Fibroblast of lung (primary cell): ENCODE measurements at regions not wholly inside any gene's neighbourhood (a gene's known extent, or its start where the extent isn't known, plus 50 kb on each side); places are given as distances from the start of the nearest gene placed in this dataset.

Experiments used
- DNase-seq, 2 donors: peaks; one replicate each; pipeline versions ENCODE4 v3.0.0 to v3.0.0-alpha.2; 2010; ENCODE audit warnings: low read depth in 2 of 2
- H2AFZ ChIP-seq: 2 replicates; pipeline ENCODE4 v1.5.1; 2012; ENCODE audit warnings: low read length, control low read depth, inconsistent platforms
- H3K27ac ChIP-seq: 2 replicates; pipeline ENCODE4 v1.5.1; 2011; ENCODE audit warnings: low read length, control low read depth; ENCODE audit not compliant: insufficient read depth
- H3K27me3 ChIP-seq: 2 replicates; pipeline ENCODE4 v1.5.1; 2011; ENCODE audit warnings: mild to moderate bottlenecking, low read length; ENCODE audit not compliant: control insufficient read depth, insufficient read depth
- H3K36me3 ChIP-seq: 2 replicates; pipeline ENCODE4 v1.5.1; 2011; ENCODE audit warnings: low read length; ENCODE audit not compliant: control insufficient read depth, insufficient read depth
- H3K4me1 ChIP-seq: 2 replicates; pipeline ENCODE4 v1.5.1; 2011; ENCODE audit warnings: low read length; ENCODE audit not compliant: control insufficient read depth, insufficient read depth; ENCODE audit errors: extremely low read depth
- H3K4me2 ChIP-seq: 2 replicates; pipeline ENCODE4 v1.5.1; 2011; ENCODE audit warnings: low read length, control low read depth; ENCODE audit not compliant: insufficient read depth; ENCODE audit errors: extremely low read depth
- H3K4me3 ChIP-seq, 4 experiments: fragments of 200-600 bp in 1 of 4; sonication (generic) in 1 of 4; replicated peaks in 1 of 4; 2 replicates each; pipeline ENCODE4 v1.5.1; 2011 to 2016; ENCODE audit warnings: low read length in 4 of 4, low read depth in 3 of 4, mild to moderate bottlenecking in 3 of 4, control low read depth in 2 of 4, inconsistent platforms in 1 of 4, mixed read lengths in 1 of 4; ENCODE audit not compliant: insufficient read depth in 1 of 4; ENCODE audit errors: control extremely low read depth in 1 of 4
- H3K79me2 ChIP-seq: 2 replicates; pipeline ENCODE4 v1.5.1; 2012; ENCODE audit warnings: mild to moderate bottlenecking, low read length, inconsistent platforms; ENCODE audit not compliant: control insufficient read depth, insufficient read depth
- H3K9ac ChIP-seq: 2 replicates; pipeline ENCODE4 v1.5.1; 2011; ENCODE audit warnings: mild to moderate bottlenecking, low read length, control low read depth; ENCODE audit not compliant: insufficient read depth
- H3K9me3 ChIP-seq: 2 replicates; pipeline ENCODE4 v1.5.1; 2012; ENCODE audit warnings: low read depth, low read length; ENCODE audit not compliant: control insufficient read depth, insufficient read depth
- H4K20me1 ChIP-seq: 2 replicates; pipeline ENCODE4 v1.5.1; 2011; ENCODE audit warnings: low read length; ENCODE audit not compliant: control insufficient read depth, insufficient read depth; ENCODE audit errors: extremely low read depth
- CTCF ChIP-seq, 2 donors: IDR thresholded peaks in 1 of 2; conservative IDR thresholded peaks in 1 of 2; 1 replicate in 1 of 2; 2 replicates in 1 of 2; pipeline ENCODE4 v1.5.1; 2011 to 2012; ENCODE audit warnings: low read length in 2 of 2, control low read depth in 1 of 2, inconsistent platforms in 1 of 2, low read depth in 1 of 2, mild to moderate bottlenecking in 1 of 2
- EZH2 ChIP-seq: IDR thresholded peaks from 2 replicates; pipeline ENCODE4 v1.5.1; 2012; ENCODE audit warnings: low read length, control low read depth, mild to moderate bottlenecking; ENCODE audit errors: missing control alignments

- peaks cover 6% of the 10 kb centered on the region for H3K4me1 ChIP-seq
- H4K20me1 ChIP-seq: no peaks in the 10 kb centered on the region
- no peak overlapping the region for H3K4me3 ChIP-seq
Measured at GRCh38 chr3:126290325-126290724, 66.9 kb downstream of the KLF15 start.

GRCh38 chr3:126289096-126289495 is 68.1 kb downstream of the KLF15 start:
- Histone ChIP-seq H2AFZ (no peak overlapping the region), H3K4me2 (no peak overlapping the region), H4K20me1 (no peaks in the 10 kb centered on the region), H3K9me3 (no peaks in the 10 kb centered on the region), H3K4me3 (no peak overlapping the region), H3K36me3 (no peaks in the 10 kb centered on the region), H3K27me3 (peaks cover 6% of the 10 kb centered on the region), H3K4me1 (peaks cover 7% of the 10 kb centered on the region), H3K27ac (no peak overlapping the region), H3K9ac (no peak overlapping the region), H3K79me2 (no peaks in the 10 kb centered on the region)
- no peak for DNase-seq
- no peak for TF ChIP-seq CTCF (conservative IDR thresholded peaks at IDR 0.05 in 1 of 2, IDR thresholded peaks at IDR 0.05 in 1 of 2; ENCODE audit: low read depth in 1 of 2, low read length in 2 of 2)

More at GRCh38 chr3:126290325-126290724, 66.9 kb downstream of the KLF15 start:
- Histone ChIP-seq H3K27me3 (peaks cover 6% of the 10 kb centered on the region), H3K27ac (no peak overlapping the region), H3K9me3 (no peaks in the 10 kb centered on the region), H3K9ac (no peak overlapping the region), H3K79me2 (no peaks in the 10 kb centered on the region), H3K4me2 (no peak overlapping the region), H3K36me3 (no peaks in the 10 kb centered on the region), H2AFZ (no peak overlapping the region)
- no peak for DNase-seq
- TF ChIP-seq CTCF (conservative IDR thresholded peaks at IDR 0.05 in 1 of 2, IDR thresholded peaks at IDR 0.05 in 1 of 2; ENCODE audit: low read depth in 1 of 2, low read length in 2 of 2): no peak
- TF ChIP-seq EZH2: no peak

- no peak overlapping the region for H3K4me2 ChIP-seq
- no peaks in the 10 kb centered on the region for H4K20me1 ChIP-seq
- no peak overlapping the region for H3K4me3 ChIP-seq
- H3K4me1 ChIP-seq: peaks cover 7% of the 10 kb centered on the region
- H3K9me3 ChIP-seq: no peaks in the 10 kb centered on the region
- no peaks in the 10 kb centered on the region for H3K36me3 ChIP-seq
- no peaks in the 10 kb centered on the region for H3K79me2 ChIP-seq
- H3K9ac ChIP-seq: no peak overlapping the region
- no peak overlapping the region for H2AFZ ChIP-seq
- TF ChIP-seq CTCF (conservative IDR thresholded peaks at IDR 0.05 in 1 of 2, IDR thresholded peaks at IDR 0.05 in 1 of 2; ENCODE audit: low read depth in 1 of 2, low read length in 2 of 2): no peak
- no peak for TF ChIP-seq EZH2
- H3K27me3 ChIP-seq: peaks cover 6% of the 10 kb centered on the region
- H3K27ac ChIP-seq: no peak overlapping the region
- DNase-seq: no peak
Measured at GRCh38 chr3:126288314-126288713, 68.9 kb downstream of the KLF15 start.
